ENCODE measurements at regions not wholly inside any gene's neighbourhood (a gene's known extent, or its start where the extent isn't known, plus 50 kb on each side); places are given as distances from the start of the nearest gene placed in this dataset.

DNA sequence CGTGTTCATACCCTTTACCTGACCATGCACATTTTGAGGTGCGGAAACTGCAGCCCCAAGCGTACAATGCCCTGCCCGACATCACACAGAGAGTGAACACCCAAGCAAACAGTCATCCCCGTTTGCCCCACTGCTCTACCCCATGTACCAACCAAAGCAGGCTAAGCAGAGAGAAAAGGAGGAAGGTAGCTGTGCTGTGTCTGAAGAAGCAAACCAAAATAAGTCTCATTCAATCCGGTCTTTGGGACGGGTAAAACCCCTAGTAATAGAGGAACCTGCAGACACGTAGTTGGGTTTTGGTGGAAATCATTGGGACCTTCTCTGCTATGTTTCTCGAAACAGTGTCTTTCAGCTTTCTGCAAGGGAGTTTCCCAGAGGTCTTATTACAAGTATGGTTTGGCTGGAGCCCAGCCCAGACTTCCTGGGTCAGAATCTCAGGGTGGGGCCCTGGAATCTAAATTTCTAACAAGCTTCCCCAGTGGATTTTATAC is 164.6 kb upstream of the HES1 start:
- no peak for DNase-seq

DNA sequence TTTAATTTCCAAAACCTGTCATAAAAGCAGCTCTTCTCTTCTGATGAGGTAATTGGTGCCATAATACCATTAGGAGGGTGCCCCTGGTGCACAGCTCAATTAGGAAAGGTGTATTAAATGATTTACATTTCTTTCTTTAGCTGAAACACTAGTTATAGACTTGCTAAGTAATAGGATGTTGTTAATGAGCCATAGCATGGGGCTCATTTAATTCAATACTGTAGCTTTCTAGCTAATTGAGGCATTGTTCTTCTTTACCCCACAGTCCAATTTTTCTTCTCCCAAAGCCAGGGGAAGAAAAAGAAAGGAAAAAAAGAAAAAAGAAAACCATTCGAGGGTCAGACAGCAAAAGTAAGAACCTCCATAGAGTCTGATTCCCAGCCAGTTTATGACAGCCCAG is 164.0 kb upstream of the HES1 start:
- no peak for DNase-seq

DNA sequence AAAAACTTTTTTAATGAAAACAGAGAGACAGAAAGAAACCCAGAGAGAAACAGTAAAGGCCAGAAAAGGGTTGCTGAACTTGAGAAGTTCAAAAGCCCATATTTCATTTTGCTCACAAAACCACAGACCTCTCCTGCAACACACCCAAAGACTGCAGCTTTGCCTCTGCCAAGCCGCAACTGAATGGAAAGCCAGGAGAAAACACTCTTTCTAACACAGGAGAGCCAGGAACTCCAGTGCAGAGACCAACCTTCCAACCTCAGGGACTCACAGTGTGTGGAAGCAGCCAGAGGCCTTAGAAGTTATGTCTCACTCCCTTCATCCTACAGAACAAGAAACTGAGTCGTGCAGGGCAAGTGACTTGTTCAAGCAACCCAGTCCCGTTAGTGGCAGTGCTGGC is 163.1 kb upstream of the HES1 start:
- DNase-seq = no peak

DNA sequence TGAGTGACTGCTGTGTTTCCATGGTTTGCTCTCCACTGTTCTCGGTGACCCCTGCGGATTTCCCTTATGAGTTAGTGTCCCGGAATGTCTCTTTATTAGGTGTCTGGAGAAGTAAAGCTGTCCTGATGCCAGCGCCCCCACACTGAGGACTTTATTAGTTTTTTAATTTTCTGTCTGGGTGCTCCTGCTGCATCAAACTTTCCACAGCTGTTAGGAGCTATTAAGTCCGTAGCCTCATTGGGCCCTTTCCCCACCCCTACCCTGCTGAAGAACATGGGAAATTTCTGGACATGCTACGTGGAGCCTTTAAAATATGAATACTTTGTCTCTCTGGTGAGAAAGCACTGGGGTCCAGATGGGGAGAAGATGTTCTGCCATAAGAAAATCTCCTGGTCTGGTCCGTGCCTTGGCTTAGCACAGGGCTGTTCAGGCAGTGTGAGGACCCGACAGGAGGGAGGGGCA is 161.7 kb upstream of the HES1 start:
- DNase-seq = no peak

DNA sequence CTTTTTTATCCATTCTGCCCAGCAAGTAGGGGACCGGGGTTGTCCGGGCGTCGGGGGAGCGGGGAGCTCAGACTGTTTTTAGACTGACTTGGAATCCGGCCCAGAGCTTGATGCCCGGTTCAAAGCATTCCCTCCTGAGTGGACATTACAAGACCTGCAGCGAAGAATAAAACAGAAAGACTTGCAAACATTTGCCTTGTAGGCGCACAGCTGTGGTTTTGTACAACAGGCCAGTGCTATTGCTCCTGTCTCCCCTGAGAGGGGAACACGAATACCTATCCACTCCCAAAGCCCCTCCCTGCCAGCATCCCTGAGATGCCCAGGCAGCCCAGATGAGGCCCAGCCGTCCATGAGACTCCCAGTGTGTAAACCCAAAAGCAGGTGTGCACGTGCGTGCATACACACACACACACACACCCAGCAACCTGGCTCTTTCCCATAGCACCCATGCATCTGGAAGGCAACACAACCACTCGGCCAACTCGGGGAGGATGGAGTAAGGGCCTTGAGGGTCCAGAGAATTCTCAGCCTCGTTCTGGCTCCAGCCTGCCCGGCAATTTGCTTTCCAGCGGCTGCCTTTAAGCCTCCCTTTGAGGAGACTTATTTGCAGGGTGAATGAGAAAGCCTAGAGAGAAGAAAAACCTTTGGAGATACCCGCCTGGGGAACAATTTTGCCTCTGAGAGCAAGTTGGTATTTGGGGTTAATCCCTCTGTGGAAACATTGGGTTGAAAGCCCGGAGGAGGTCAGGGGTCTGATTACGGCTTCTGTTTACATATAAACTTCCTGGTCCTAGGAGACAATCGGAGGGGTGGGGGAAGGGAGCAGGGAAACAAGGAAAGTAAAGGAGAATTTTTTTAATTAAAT is 161.0 kb upstream of the HES1 start:
- DNase-seq = no peak

DNA sequence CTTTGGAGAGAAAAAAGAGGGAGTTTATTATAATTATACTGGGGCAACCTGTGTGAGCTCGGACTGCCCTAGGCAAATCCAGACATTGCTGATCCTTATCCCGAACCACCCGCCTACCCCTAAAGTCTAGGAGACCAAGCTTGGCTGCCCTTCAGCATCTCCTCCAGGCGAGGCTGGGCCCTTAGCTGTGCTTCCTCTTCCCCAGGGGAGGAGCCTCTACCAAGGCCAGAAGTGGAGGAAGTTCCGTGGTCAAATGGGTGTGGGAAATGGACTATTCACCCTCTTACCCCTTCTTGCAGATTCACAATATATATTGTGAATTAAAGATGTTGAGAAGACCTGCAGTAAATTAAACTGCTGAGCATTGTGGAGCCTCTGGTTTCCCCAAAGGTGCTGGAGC is 158.3 kb upstream of the HES1 start:
- no peak for DNase-seq

DNA sequence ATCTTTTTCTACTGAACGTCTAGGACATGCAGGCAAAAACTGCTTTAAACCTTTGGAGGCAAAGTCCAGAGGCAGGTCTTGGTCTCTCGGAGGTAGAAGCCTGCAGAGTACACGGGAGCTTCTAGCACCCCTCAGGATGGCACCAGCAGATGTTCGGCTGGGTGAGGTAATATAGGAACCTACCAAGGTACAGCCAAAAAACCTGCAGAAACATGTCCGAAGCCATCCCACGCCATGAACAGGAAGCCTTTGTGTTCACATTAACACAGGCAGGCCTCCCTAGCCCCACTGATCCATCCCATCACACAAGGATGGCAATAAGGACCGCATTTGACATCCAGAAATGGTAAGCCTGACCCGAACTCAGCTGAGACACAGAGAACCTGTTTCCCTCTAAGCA is 157.9 kb upstream of the HES1 start:
- no peak for DNase-seq

DNA sequence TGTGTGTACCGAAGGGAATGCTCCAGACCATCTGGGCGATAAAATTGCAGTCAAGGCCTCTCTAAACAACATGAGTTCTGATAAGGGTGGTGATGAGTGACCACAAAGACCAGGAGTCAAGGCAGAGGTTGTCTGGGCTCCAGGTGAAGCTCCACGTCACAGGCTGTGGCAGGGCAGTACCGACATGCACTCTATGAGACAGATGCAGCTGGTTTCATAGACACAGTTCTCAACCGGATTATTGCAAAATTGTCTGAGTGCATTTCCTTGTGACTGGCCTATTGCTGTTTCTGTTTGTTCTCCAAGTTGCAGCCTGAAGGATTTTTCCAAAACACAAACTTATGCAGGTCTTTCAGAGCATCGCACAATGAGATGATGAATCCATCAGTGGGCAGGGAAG is 157.5 kb upstream of the HES1 start:
- DNase-seq = no peak

DNA sequence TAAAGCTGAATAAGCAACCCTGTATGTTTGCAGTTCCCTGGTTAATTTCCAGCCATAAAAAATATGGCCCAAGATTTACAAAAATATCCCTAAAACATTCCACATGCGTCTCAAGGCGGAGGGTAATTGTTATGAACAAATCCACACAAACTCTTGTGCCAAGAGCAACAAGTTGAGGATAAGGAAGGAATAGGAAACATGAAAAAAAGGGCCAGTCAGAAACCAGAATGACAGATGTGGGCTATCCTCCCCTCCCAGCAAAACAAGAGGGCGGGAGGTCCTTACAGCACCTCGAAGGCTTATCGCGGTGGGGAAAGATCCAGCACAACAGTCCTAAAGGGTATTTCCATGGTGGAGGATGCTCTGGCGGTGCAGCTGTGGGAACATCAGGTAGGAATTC is 155.6 kb upstream of the HES1 start:
- no peak for DNase-seq

DNA sequence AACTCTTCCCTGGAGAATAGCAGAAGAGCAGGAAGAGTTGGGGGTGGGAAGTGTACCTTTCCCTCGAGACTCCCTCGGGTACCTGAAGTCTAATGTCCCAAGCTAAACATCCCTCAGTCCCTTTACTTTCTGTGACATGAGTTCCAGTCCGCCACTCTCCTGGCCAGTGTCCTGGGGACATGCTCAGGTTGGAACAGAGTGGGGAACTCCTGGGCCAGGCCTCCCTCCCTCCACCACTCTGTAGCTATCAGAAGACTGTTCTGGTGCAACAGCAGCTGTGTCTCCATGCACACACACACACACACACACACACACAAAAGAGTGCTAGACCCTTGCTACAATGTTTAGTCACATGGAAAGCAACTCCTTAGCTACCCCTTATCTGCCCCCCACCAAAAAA is 155.0 kb upstream of the HES1 start:
- DNase-seq = no peak

DNA sequence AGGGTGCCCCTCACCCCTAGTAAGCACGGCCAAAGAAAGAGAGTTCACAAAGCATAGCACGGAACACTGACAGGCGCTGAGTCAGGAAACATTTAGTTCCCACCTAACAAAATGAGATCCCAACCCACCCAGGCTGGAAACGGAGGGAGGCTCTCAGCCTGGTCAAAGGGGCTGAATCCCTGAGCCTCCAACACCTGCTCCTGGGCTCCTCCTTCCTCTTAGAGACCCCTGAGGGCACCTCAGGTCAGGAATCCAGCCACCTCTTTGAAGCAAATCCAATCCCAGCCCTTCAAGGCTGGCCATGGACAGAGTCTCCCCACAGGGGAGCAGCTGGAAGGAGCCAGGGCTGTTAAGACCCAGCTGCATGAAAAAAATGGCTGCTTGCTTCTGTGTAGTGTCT is 154.4 kb upstream of the HES1 start:
- DNase-seq = no peak

DNA sequence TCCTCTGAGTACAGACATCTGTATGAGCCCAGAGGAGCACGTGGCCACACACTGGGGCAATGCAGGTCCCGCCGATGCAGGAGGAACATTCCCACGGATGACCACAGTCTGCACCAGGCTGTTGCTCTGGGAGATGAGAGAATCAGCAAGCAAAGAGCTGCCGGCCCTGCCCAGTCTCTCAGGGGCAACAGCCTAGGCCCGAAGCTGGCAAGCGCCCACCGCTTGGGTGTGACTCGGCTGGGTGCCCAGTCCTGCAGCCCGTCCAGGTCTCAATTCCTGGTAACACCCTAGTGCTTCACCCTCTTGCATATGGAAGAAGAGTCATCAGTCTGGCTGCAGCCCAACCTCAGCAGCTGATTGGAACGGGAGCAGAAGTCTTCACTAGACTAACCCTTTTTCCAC is 153.7 kb upstream of the HES1 start:
- DNase-seq = no peak

DNA sequence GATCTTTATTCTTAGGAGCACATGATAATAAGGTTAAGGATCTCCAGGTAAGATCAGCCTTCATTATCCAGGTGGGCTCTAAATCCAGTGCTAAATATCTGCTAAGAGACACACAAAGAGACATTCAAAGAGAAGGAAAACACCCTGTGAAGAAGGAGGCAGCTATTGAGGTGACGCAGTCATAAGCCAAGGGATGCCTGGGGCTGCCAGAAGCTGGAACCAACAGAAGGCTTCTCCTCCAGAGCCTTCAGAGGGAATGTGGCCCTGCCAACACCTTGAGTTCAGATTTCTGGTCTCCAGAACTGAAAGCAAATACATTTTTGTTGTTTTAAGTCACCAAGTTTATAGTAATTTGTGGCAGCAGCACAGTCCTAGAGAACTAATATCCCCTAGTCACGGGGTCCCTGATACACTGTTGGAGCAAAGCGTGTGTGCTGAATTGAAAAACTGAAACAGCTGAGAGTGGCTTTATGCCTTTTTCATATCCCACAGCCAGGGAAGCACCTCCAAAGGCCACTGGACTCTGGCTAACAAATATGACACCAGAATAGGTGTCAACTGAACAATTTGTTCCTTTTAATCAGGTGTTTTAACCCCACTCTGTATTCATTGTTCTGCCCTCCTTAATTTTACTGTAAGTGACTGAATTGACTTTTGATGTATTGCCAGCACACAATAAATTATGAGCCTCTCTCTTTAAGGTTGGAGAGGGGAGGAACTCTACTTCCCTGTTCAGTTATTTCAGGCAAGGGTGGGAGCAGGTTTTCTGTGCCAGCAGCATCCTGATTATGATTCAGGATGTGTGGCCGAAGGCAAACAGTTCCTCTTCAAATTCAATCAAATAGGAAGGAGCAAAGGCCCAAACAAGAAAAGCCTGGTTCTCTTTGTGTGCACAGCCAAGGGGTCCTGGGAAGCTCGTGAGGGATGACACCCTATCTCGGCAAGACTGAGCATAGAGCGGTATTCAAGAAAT is 151.8 kb upstream of the HES1 start:
- DNase-seq = no peak

DNA sequence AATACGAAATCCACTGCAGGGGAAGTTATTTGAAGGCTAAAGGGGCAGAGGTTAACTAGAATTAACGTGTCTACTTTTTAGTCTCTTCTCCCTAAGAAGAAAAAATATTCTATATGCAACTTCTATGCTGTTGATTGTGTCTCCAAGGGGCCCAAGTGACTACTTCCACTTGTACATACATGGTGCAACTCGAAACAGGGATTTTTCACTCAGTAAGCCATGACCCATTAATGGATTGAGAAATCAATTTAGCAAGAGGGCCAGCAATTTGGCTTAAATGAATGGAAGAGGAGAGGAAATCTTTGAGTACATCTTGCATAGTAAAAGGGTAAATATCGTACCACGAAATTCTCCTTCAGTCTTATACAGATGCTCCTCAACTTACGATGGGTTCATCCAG is 151.1 kb upstream of the HES1 start:
- no peak for DNase-seq

DNA sequence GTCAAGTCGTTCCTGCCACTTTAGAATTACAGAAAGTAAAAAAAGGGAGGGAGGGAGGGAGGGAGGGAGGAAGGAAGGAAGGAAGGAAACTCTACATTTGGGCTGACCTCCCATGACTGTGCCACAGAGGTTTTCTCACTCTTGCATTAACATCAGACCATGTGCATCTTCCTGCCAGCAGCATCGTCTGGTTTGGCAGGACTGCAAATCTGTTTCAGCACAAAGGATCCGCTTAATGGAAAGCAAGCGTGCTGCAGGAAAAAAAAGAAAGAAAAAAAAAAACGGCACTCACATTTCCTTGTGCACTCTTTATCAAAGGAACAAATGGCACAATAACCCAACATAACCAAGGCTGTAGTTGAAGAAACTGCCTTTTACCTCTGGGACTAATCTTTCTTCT is 148.8 kb upstream of the HES1 start:
- DNase-seq = no peak

DNA sequence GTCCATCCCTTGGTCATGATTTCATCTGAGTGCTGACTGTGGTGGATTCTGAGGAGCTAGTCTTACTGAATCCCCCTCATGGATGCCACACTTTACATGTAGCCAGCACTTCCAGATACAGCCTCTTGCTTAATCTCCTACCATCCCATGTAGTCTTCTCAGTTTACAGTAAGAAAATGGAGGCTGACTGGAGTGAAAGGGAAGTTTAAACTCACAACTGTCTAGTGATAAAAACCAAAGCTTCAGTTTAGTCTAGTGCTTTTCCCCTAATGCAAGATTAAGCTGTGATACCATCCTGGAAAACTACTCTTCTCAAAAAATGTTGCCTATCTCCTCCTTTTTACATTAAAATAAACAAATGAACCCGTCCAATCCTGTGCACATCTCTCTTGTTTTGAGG is 146.8 kb upstream of the HES1 start:
- no peak for DNase-seq

DNA sequence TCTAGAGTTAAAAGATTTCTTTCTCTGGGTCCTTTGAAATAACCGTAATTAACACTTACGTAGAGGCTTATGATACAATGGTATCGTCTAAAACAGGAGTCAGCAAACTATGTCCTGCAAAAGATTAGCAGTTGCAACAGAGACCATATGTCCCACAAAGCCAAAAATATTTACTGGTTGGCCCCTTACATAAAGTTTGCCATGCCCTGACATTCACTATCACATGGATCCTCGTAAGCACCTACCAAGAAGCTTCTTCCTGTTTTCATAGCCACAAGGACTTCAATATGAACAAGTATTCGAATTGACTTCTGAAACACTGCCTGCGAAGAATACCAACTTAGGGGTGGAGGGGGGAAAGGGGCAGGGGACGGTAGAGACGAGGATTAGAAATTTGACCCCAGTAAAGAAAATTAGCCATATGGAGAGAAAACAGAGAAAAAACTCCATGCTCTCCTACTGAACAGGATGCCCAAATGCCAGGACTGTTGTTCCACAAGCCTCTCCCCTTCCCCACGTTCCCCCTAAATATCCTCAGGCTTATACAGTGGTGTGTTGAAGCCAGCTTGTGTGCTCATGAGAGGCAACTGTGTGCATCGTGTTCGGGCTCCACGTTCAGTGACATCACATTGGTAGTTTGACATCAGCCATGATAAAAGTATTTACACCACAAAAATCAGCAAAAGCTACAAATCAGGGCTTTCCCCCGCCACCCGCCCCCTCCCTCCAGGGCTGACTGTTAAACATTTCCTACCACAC is 144.1 kb upstream of the HES1 start:
- no peak for DNase-seq

DNA sequence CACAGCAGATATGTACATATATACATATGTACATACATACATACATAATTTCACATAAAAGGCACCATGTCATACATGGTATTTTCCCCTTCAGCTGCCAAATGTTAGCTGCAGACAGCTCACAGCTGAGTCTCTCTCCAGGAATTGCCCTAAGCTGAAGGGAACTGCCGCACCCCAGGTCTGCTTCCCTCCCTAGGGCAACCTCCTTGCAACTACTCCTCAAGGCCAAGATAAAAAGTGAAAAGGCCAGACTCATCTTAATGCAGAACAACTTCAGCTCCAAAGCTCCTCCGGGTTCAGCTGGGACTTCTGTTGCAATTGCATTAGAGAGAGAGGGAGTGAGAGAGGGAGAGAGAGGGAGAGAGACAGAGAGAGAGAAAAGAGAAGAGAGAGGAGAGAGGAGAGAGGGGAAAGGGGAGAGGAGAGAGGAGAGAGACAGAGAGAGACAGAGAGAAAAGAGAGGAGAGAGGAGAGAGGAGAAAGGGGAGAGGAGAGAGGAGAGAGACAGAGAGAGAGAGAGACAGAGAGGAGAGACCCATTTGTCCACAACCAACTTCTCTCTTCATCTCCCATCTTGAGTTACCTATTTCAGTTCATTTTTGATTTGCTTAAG is 143.4 kb upstream of the HES1 start:
- DNase-seq = no peak

DNA sequence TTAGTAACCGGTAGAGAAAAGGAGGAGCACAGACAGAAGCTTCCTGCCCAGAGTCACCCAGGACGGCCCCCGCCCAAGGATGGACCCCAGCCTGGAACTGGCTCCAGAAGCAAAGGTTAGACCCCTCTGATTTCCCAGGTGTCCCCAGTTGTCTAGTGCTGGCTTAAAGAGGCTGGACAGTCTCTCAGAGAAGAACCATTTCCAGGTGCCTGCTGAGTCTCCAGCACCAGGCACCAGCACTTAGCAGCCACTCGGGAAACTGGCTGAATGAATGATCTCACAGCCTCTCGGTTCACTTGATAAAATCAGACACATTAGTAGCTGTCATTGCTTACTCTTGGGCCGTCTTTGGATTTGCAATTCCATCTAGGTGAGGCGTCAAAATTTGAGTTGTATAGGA is 139.7 kb upstream of the HES1 start:
- no peak for DNase-seq

DNA sequence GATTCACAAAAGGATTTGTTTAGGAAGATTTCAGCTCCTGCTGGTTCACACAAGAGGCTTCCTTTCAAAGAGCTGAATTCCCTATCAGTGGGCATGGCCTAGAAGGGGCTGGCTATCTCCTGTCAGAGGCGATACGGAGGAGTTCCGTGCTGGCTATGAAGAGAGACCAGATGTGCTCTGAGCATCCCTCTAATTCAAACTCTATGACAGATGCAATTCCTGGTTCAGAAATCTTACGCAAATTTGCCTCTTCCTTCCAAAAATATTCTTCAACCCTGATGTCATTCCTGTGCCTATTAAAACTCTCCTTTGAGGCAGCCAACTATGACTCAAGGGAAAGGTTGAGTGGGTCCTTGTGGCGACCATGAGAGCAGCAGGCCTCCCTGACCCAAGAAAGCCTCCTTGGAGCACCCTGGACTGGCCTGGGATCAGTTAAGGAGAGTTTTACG is 139.3 kb upstream of the HES1 start:
- DNase-seq = no peak

DNA sequence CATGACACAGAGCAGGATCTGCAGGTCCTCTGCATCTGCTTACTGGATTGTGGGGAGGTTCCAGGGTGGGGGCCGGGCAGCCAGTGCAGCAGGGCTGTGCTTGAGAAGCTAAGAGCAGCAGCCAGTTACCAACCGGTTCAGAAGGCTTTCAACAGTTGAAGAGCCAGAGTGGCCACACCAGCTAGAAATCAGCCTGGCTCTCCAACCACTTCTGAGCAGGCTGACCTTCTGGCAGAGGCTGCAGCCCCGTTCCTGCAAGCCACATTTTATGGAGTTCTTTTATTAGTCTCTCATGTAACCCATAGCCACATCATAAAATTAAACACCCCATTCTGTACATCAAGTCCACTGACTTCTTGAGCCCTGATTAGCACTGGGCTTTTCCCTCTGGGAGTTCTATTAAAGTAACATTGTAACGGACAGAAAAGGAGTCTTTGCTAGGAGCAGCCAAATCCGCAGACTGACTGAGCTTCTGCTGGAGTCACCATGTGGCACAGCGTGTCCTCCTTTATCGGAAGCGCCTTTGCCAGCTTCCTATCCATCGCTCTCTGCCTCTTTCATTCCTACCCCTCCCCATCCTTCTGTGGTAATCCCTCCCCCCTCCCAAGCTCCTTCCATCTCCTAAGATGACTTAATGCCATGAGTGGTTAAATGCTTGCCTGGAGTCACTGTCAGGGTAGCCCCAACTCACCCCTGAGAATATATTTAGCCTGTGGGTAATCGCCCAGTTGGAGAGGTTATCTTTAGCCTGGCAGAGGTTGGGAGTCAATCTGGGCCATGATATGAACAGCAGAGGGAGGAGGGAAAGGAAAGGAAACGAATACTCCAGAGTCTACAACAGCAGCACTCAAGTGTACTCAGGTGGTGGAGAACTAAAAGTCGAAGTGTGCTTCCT is 138.5 kb upstream of the HES1 start:
- DNase-seq = no peak

DNA sequence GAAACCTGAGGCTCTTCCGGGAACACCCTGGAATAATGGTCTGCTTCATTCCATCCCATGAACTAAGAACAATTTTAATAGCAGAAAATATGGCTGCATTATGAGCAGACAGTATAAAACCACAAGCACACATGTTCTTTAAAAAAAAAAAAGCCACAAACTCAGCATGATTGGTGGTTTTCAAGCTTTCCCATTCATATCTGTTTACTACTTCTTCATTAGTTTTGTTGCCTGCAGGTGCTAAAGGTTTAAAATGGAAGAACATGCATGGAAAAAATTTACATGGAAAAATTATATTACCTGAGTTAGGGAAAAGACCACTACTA is 137.9 kb upstream of the HES1 start:
- DNase-seq = no peak

Data from stimulated activated CD4-positive, alpha-beta T cell treated with anti-CD3 and anti-CD28 coated beads, Interleukin-4, amount 100 ng/mL, for 24 hours (primary cell).